Lung (tissue), 11 donors: ENCODE measurements at regions not wholly inside any gene's neighbourhood (a gene's known extent, or its start where the extent isn't known, plus 50 kb on each side); places are given as distances from the start of the nearest gene placed in this dataset.

Experiments
- ATAC-seq: fragments of 200-7000 bp; cut with Tn5 transposase; one replicate; pipeline ENCODE4 v1.9.1; 2020; ENCODE audit warnings: moderate number of reproducible peaks; ENCODE audit not compliant: insufficient read depth, low FRiP score
- DNase-seq, 3 donors: peaks; one replicate each; pipeline ENCODE4 v3.0.0-alpha.2; 2013 to 2017
- H3K27ac ChIP-seq, 2 donors: one replicate each; pipeline ENCODE4 v1.5.1; 2013; ENCODE audit warnings: mild to moderate bottlenecking in 2 of 2, moderate library complexity in 2 of 2, control low read depth in 1 of 2, inconsistent platforms in 1 of 2, low read depth in 1 of 2, low read length in 1 of 2
- H3K27me3 ChIP-seq, 3 donors: one replicate each; pipeline ENCODE4 v1.5.1; 2013; ENCODE audit warnings: low read length in 2 of 3; ENCODE audit not compliant: control insufficient read depth in 3 of 3, insufficient read depth in 3 of 3
- H3K36me3 ChIP-seq, 4 donors: one replicate each; pipeline ENCODE4 v1.5.1; 2013; ENCODE audit warnings: low read length in 4 of 4, mild to moderate bottlenecking in 1 of 4, moderate library complexity in 1 of 4; ENCODE audit not compliant: control insufficient read depth in 4 of 4, insufficient read depth in 4 of 4
- H3K4me1 ChIP-seq, 5 donors: one replicate each; pipeline ENCODE4 v1.5.1; 2013; ENCODE audit warnings: low read length in 5 of 5, mild to moderate bottlenecking in 2 of 5, moderate library complexity in 1 of 5; ENCODE audit not compliant: control insufficient read depth in 5 of 5, insufficient read depth in 5 of 5
- H3K4me3 ChIP-seq: one replicate; pipeline ENCODE4 v1.5.1; 2013; ENCODE audit warnings: mild to moderate bottlenecking, control low read depth, moderate library complexity
- H3K9ac ChIP-seq, 2 donors: one replicate each; pipeline ENCODE4 v1.5.1; 2013; ENCODE audit warnings: low read length in 2 of 2, control low read depth in 1 of 2; ENCODE audit not compliant: insufficient read depth in 1 of 2
- H3K9me3 ChIP-seq, 4 donors: one replicate each; pipeline ENCODE4 v1.5.1; 2013; ENCODE audit warnings: low read length in 3 of 4, mild to moderate bottlenecking in 1 of 4, moderate library complexity in 1 of 4; ENCODE audit not compliant: control insufficient read depth in 4 of 4, insufficient read depth in 3 of 4
- WGBS, 2 donors: extraction: QIAGEN DNeasy Blood & Tissue Kit; methylation state at CpG; one replicate each; pipeline ENCODE4 v1.1.7; 2013; 5-methylcytosine and 5-hydroxymethylcytosine counted together
- TF ChIP-seq, protein P1 (sequence below): IDR thresholded peaks from 2 replicates; pipeline ENCODE4 v1.5.1; 2012; ENCODE audit warnings: mild to moderate bottlenecking; ENCODE audit errors: control extremely low read depth, extremely low read depth
- donor health status: control.
- donor health status: control.
- donor health status: Bipolar disorder and iron deficiency.
- donor health status: healthy.
- donor health status: DM: yes; HTN: yes; CAD: no.

DNA sequence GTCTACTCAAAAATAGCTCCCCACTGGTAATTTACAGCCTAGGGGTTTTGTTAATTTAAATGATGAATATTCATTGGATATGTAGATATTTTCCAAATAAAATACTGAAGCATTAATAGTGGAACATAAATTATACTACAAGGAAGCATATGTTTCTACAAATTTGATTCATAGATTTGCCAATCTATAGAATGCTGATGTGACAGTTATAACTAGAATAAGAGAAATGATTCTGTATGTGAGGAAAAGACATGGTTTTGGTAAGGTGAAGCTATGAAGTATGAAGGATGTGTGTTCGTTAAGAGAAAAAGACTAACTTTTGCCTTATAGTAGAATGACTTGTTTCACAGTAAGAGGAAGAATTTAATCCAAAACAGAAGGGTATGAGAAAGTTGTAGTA, 61.3 kb downstream of the IARS1 start:
- Histone ChIP-seq H3K9ac (no peak overlapping the region), H3K9me3 (peaks cover 0 to 2% (median under 1%) of the 10 kb centered on the region in 4 donors), H3K4me1 (no peaks in the 10 kb centered on the region), H3K27me3 (no peaks in the 10 kb centered on the region), H3K4me3 (no peak overlapping the region), H3K36me3 (peaks cover 14 to 34% (median 18%) of the 10 kb centered on the region in 4 donors), H3K27ac (no peak overlapping the region)
- TF ChIP-seq, protein P1, sequence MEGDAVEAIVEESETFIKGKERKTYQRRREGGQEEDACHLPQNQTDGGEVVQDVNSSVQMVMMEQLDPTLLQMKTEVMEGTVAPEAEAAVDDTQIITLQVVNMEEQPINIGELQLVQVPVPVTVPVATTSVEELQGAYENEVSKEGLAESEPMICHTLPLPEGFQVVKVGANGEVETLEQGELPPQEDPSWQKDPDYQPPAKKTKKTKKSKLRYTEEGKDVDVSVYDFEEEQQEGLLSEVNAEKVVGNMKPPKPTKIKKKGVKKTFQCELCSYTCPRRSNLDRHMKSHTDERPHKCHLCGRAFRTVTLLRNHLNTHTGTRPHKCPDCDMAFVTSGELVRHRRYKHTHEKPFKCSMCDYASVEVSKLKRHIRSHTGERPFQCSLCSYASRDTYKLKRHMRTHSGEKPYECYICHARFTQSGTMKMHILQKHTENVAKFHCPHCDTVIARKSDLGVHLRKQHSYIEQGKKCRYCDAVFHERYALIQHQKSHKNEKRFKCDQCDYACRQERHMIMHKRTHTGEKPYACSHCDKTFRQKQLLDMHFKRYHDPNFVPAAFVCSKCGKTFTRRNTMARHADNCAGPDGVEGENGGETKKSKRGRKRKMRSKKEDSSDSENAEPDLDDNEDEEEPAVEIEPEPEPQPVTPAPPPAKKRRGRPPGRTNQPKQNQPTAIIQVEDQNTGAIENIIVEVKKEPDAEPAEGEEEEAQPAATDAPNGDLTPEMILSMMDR = no peak
- ATAC-seq = no peak
- no peak for DNase-seq
- WGBS, 2 donors = 87 to 91% methylated on average over 1 of the region's 1 CpG

DNA sequence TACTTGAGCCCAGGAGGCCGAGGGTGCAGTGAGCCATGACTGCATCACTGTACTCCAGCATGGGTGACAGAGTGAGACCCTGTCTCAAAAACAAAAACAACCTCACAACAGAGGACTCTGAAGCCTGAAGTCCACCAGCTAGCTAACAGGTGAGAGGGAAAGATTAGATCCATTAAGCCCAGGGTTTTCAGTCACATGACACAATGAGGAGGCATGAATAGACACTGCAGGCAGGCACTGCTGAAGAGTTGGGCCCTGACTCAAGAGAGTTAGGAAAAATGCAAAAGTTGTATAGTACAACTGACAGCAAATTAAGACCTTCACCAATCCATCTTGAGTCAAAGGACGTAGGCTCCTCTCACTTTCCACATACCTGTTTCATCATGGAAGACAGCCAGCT, 64.9 kb downstream of the IARS1 start:
- no peaks in the 10 kb centered on the region for H3K4me1 ChIP-seq
- 93 to 94% methylated on average over 2 of the region's 2 CpGs for WGBS, 2 donors
- H3K27me3 ChIP-seq = no peaks in the 10 kb centered on the region
- no peak overlapping the region for H3K27ac ChIP-seq
- H3K9me3 ChIP-seq = peaks cover 0 to 2% (median under 1%) of the 10 kb centered on the region in 4 donors
- ATAC-seq (no peak), DNase-seq (no peak)
- no peak overlapping the region for H3K9ac ChIP-seq
- TF ChIP-seq, protein P1 = no peak
- H3K36me3 ChIP-seq = peaks cover 14 to 44% (median 25%) of the 10 kb centered on the region in 4 donors
- H3K4me3 ChIP-seq = no peak overlapping the region

DNA sequence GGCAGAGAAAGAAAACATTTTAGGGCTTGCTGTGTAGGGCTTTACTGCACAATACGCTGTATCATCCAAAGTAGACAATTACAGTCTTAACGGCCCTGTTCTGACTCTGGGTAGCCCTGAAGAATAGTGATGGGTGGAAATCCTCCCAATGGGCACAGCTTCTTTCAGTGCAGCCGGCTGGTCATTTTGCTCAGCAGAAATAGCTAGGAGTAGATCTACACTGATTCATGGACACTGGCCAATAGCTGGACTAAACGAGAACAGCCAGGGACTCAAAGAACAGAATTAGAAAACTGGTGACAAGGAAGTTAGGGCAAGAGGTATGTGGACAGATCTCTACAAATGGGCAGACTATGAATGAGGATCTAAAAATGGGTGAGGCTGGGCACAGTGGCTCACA, 69.3 kb downstream of the IARS1 start:
- TF ChIP-seq, protein P1 = no peak

DNA sequence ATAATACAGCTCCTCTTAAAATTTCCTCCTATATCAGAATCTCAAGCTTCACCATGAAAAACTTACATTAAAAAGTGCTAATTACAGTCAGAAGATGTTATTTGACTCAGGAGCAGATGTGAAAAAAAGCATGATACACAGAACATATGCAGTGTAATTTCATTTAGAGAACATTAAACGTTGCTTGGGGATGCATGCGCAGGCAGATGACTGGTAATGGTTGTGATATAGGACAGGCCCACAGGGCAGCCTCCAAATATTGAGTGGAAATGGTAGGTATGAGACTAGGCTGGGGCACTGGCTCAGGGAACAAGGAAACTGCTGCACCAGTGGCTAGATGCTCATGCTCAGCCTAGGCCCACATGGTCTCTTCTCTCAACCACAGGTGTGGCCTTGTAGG, 69.7 kb downstream of the IARS1 start:
- no peak for DNase-seq
- H3K9ac ChIP-seq = no peak overlapping the region
- ATAC-seq = no peak
- no peaks in the 10 kb centered on the region for H3K4me1 ChIP-seq
- H3K36me3 ChIP-seq = peaks cover 25 to 55% (median 37%) of the 10 kb centered on the region in 4 donors
- H3K4me3 ChIP-seq = no peak overlapping the region
- TF ChIP-seq, protein P1 = no peak
- no peak overlapping the region for H3K27ac ChIP-seq
- no peaks in the 10 kb centered on the region for H3K27me3 ChIP-seq
- peaks cover 0 to 2% (median under 1%) of the 10 kb centered on the region in 4 donors for H3K9me3 ChIP-seq
- 88 to 96% methylated on average over 2 of the region's 2 CpGs for WGBS, 2 donors

More for the DNA sequence above, 69.3 kb downstream of the IARS1 start:
- H3K4me3 ChIP-seq = no peak overlapping the region
- WGBS, 2 donors = 86 to 90% methylated on average over 4 of the region's 4 CpGs
- peaks cover 0 to 2% (median under 1%) of the 10 kb centered on the region in 4 donors for H3K9me3 ChIP-seq
- DNase-seq (no peak), ATAC-seq (no peak)
- no peaks in the 10 kb centered on the region for H3K27me3 ChIP-seq
- no peaks in the 10 kb centered on the region for H3K4me1 ChIP-seq
- H3K36me3 ChIP-seq = peaks cover 27 to 57% (median 40%) of the 10 kb centered on the region in 4 donors
- H3K9ac ChIP-seq = no peak overlapping the region
- no peak overlapping the region for H3K27ac ChIP-seq
